Esophagus muscularis mucosa (tissue), 4 donors: ENCODE measurements at regions not wholly inside any gene's neighbourhood (a gene's known extent, or its start where the extent isn't known, plus 50 kb on each side); places are given as distances from the start of the nearest gene placed in this dataset.
"Not testable (repeated sequence)": the region's sequence is repeated elsewhere in the genome, so short reads cannot be mapped to it uniquely, and the experiment has no call there.

ENCODE experiments used
- DNase-seq: peaks from one replicate; pipeline ENCODE4 v3.0.0-alpha.2; 2017; ENCODE audit errors: extremely low spot score
- H3K27ac ChIP-seq, 4 donors: fragments of 200-600 bp; sonication (generic); replicated peaks in 1 of 4; 1 replicate in 3 of 4; 2 replicates in 1 of 4; pipeline ENCODE4 v1.5.1; 2016 to 2019; ENCODE audit warnings: mild to moderate bottlenecking in 1 of 4
- H3K27me3 ChIP-seq, 4 donors: fragments of 200-600 bp; sonication (generic); one replicate each; pipeline versions ENCODE4 v1.5.1 to v1.6.0; 2016 to 2019
- H3K36me3 ChIP-seq, 4 donors: fragments of 200-600 bp; sonication (generic); one replicate each; pipeline ENCODE4 v1.5.1; 2016 to 2019
- H3K4me1 ChIP-seq, 4 donors: fragments of 200-600 bp; sonication (generic); one replicate each; pipeline ENCODE4 v1.5.1; 2016 to 2019
- H3K4me3 ChIP-seq, 4 donors: fragments of 200-600 bp; sonication (generic); 1 replicate in 2 of 4; 2 replicates in 2 of 4; pipeline ENCODE4 v1.5.1; 2016 to 2019; ENCODE audit warnings: mild to moderate bottlenecking in 4 of 4, moderate library complexity in 1 of 4
- H3K9me3 ChIP-seq, 4 donors: fragments of 200-600 bp; sonication (generic); 1 replicate in 3 of 4; 2 replicates in 1 of 4; pipeline ENCODE4 v1.5.1; 2016 to 2019
- WGBS: methylation state at CpG from one replicate; pipeline ENCODE4 v1.1.5; 2018; 5-methylcytosine and 5-hydroxymethylcytosine counted together
- intact Hi-C: fragments of 100-400 bp; cut with DNase I; formaldehyde crosslinking; loops from one replicate; pipeline ENCODE4 v1.15.1; 2023

DNA sequence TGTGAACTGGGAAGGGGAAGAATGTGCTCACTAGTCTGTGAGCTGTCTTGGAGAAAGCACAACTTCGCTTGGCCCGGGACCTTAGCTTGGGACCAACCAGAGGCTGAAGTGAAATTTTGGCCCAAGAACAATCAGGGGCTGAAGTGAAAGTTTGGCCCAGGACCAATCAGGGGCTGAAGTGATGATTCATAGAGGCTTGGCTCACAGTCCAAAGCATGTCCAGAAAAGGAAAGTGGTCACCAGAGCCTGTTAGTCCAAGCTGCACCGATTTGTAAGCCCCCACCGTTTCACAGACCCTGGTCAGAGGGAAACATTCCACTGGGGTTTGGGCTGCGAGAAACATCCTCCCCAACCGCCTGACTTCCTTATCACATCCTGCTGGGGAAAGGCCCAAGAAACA is 763.3 kb downstream of the SPATA31A7 start:
- H3K27me3 ChIP-seq, H3K4me1 ChIP-seq, intact Hi-C loops, H3K27ac ChIP-seq, H3K9me3 ChIP-seq, DNase-seq, H3K4me3 ChIP-seq, H3K36me3 ChIP-seq: not testable (repeated sequence)
- no CpG with 5 or more reads among the region's 6 CpGs for WGBS

DNA sequence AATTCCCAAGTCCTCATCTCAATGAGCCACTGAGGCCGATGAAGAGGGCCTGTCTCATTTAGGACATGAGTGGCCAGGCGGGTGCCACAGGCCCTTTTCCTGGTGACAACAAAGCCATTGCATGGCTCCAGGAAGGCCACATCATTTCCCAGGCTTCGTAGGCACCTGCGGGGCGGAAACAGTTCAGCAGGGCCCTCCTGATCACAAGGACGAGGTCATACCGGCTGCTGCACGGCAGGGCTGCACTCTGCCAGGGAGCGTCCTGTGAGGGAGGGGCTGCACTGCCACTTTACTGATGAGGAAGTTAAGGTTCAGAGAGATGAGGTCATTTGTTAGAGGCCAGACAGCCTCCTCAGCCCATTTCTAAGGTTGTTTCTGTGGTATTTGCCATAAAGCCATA is 781.8 kb downstream of the SPATA31A7 start:
- H3K36me3 ChIP-seq, H3K4me3 ChIP-seq, H3K27me3 ChIP-seq, DNase-seq, H3K4me1 ChIP-seq, H3K9me3 ChIP-seq, intact Hi-C loops, H3K27ac ChIP-seq: not testable (repeated sequence)
- 80% methylated on average over 2 of the region's 9 CpGs for WGBS

DNA sequence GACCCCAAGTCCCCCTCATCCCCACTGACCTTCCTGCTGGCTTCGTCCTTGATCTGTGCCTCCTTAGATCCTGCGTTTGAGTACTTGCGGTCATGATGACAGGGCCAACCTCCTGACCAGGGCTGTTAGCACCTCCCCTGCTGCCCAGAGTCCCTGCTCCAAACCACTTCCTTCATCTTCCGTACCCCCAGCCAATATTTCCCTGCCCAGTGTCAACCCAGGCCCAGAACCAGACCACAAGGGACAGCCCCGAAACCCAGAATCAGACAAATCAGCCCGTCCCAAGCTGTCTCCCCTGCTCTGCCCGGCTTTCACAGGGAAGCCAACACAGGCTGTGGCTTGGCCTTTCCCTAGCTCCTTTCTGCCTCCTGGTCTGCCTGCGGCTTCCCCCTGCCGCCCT is 784.7 kb downstream of the SPATA31A7 start:
- H3K27me3 ChIP-seq, H3K27ac ChIP-seq, intact Hi-C loops, DNase-seq, H3K4me1 ChIP-seq, H3K9me3 ChIP-seq, H3K4me3 ChIP-seq, H3K36me3 ChIP-seq: not testable (repeated sequence)
- WGBS: 52% methylated on average over 4 of the region's 9 CpGs

GRCh38 chr9:61976318-61976717 is 786.5 kb downstream of the SPATA31A7 start:
- H3K36me3 ChIP-seq, H3K27me3 ChIP-seq, intact Hi-C loops, H3K27ac ChIP-seq, H3K4me1 ChIP-seq, H3K4me3 ChIP-seq, DNase-seq, H3K9me3 ChIP-seq: not testable (repeated sequence)
- WGBS: no CpG with 5 or more reads among the region's 15 CpGs

- H3K27me3 ChIP-seq, H3K4me3 ChIP-seq, H3K27ac ChIP-seq, DNase-seq, intact Hi-C loops, H3K4me1 ChIP-seq, H3K36me3 ChIP-seq, H3K9me3 ChIP-seq: not testable (repeated sequence)
- 93% methylated on average over 6 of the region's 16 CpGs for WGBS
Measured at GRCh38 chr9:61982727-61983126, 792.9 kb downstream of the SPATA31A7 start.

GRCh38 chr9:61983441-61983840 is 793.6 kb downstream of the SPATA31A7 start:
- H3K4me3 ChIP-seq, H3K9me3 ChIP-seq, H3K4me1 ChIP-seq, H3K27ac ChIP-seq, DNase-seq, intact Hi-C loops, H3K36me3 ChIP-seq, H3K27me3 ChIP-seq: not testable (repeated sequence)
- no CpG with 5 or more reads among the region's 8 CpGs for WGBS

GRCh38 chr9:61983954-61984353 is 794.1 kb downstream of the SPATA31A7 start:
- H3K27ac ChIP-seq, H3K27me3 ChIP-seq, intact Hi-C loops, H3K36me3 ChIP-seq, H3K4me1 ChIP-seq, H3K9me3 ChIP-seq, H3K4me3 ChIP-seq: not testable (repeated sequence)
- peak; percentile 53 for DNase-seq
- 73% methylated on average over 8 of the region's 9 CpGs for whole genome bisulfite sequencing

DNA sequence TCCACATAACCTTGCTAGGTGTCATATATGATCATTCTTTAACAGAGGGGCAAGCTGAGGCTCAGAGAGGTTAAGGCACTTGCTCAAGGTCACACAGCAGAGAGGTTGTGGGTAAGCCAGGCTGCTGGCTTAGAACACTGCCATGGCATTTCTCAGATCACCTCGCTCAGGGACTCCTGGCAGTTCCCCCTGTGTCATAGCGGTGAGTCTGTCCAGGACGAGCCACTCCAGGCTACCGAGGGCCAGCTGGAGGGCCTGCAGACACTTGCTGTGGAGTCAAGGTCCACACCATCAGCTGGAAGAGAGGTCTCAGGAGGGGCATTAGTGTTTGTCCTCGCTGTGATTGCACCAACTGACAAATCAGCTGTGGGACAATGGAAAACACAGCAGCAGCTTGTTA is 794.7 kb downstream of the SPATA31A7 start:
- H3K4me1 ChIP-seq, H3K9me3 ChIP-seq, H3K27me3 ChIP-seq, H3K27ac ChIP-seq, H3K36me3 ChIP-seq, intact Hi-C loops, DNase-seq, H3K4me3 ChIP-seq: not testable (repeated sequence)
- WGBS: no CpG with 5 or more reads among the region's 5 CpGs

DNA sequence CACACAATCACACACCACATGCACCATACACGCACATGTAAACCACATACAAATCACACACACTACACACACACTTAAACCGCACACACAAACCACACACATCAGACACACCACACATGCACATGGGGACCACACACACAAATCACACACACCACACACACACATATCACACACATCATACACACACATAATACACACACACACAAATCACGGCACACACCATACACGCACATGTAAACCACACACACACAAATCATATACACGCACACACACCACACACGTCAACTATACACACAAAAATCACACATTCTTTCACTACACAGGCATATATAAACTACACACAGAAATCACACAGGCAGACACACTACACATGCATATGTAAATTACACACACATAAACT is 802.3 kb downstream of the SPATA31A7 start:
- H3K9me3 ChIP-seq, intact Hi-C loops, H3K27ac ChIP-seq, H3K4me3 ChIP-seq, H3K4me1 ChIP-seq, DNase-seq, H3K36me3 ChIP-seq, H3K27me3 ChIP-seq: not testable (repeated sequence)
- WGBS: 93% methylated on average over 5 of the region's 6 CpGs

- H3K4me1 ChIP-seq, H3K9me3 ChIP-seq, H3K27ac ChIP-seq, DNase-seq, H3K36me3 ChIP-seq, intact Hi-C loops, H3K4me3 ChIP-seq, H3K27me3 ChIP-seq: not testable (repeated sequence)
- no CpG with 5 or more reads among the region's 3 CpGs for WGBS
Measured at GRCh38 chr9:62032441-62032840, 842.6 kb downstream of the SPATA31A7 start.

GRCh38 chr9:62038260-62038659 is 848.4 kb downstream of the SPATA31A7 start:
- WGBS: no CpG with 5 or more reads among the region's 7 CpGs

GRCh38 chr9:62058155-62058554 is 868.3 kb downstream of the SPATA31A7 start:
- WGBS: no CpG with 5 or more reads among the region's 3 CpGs
- DNase-seq, H3K27ac ChIP-seq, H3K27me3 ChIP-seq, H3K9me3 ChIP-seq, H3K4me3 ChIP-seq, H3K36me3 ChIP-seq, intact Hi-C loops, H3K4me1 ChIP-seq: not testable (repeated sequence)

More at GRCh38 chr9:62038260-62038659, 848.4 kb downstream of the SPATA31A7 start:
- H3K4me1 ChIP-seq, DNase-seq, intact Hi-C loops, H3K36me3 ChIP-seq, H3K9me3 ChIP-seq, H3K4me3 ChIP-seq, H3K27ac ChIP-seq, H3K27me3 ChIP-seq: not testable (repeated sequence)

DNA sequence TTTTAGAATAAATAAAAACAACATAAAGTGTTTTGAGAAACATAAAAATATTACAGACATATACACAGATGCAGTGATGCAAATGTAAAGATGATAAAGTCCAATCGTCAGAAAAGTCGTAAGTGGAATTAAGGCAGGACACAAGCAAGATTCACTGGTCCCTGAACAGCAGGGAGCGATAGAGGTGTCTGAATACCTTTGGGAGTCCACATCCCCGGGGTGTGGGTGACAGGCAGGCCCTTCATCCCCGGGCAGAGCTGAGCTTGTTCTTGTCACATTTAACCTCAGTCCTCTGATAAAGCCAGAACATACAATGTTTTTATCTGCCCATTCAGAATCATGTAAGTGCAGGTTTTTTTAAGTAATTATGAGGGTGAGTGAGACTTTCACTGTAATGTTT is 881.2 kb downstream of the SPATA31A7 start:
- H3K27ac ChIP-seq, H3K9me3 ChIP-seq, H3K27me3 ChIP-seq, H3K4me1 ChIP-seq, H3K36me3 ChIP-seq, H3K4me3 ChIP-seq, intact Hi-C loops, DNase-seq: not testable (repeated sequence)
- whole genome bisulfite sequencing: no CpG with 5 or more reads among the region's 5 CpGs

GRCh38 chr9:62073401-62073800 is 883.6 kb downstream of the SPATA31A7 start:
- no CpG with 5 or more reads among the region's 10 CpGs for WGBS
- H3K9me3 ChIP-seq, H3K4me3 ChIP-seq, DNase-seq, H3K27ac ChIP-seq, H3K27me3 ChIP-seq, H3K36me3 ChIP-seq, intact Hi-C loops, H3K4me1 ChIP-seq: not testable (repeated sequence)
